ENCODE measurements at regions not wholly inside any gene's neighbourhood (a gene's known extent, or its start where the extent isn't known, plus 50 kb on each side); places are given as distances from the start of the nearest gene placed in this dataset.

DNA sequence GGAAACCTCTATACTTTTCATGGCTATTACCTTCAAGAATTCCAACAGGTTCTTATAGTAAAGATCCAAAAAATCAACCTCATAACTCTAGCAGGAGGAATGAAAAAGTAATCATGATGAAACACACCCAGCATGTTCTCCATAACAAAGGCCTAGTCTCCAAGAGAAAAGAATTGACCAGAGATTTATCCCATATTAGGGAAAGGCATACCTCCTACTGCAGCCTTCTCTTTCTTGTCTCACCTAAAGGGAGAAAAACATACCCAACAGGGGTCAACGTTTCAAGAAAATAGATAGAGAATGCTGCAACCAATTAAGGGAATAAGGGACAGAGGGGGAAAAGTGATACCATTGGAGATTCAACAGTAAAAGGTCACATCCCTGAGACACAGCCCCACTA is 262.5 kb downstream of the FRK start:
- TF ChIP-seq, protein P1, sequence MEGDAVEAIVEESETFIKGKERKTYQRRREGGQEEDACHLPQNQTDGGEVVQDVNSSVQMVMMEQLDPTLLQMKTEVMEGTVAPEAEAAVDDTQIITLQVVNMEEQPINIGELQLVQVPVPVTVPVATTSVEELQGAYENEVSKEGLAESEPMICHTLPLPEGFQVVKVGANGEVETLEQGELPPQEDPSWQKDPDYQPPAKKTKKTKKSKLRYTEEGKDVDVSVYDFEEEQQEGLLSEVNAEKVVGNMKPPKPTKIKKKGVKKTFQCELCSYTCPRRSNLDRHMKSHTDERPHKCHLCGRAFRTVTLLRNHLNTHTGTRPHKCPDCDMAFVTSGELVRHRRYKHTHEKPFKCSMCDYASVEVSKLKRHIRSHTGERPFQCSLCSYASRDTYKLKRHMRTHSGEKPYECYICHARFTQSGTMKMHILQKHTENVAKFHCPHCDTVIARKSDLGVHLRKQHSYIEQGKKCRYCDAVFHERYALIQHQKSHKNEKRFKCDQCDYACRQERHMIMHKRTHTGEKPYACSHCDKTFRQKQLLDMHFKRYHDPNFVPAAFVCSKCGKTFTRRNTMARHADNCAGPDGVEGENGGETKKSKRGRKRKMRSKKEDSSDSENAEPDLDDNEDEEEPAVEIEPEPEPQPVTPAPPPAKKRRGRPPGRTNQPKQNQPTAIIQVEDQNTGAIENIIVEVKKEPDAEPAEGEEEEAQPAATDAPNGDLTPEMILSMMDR (IDR thresholded peaks at IDR 0.05; ENCODE audit: unreplicated experiment), result no peak

DNA sequence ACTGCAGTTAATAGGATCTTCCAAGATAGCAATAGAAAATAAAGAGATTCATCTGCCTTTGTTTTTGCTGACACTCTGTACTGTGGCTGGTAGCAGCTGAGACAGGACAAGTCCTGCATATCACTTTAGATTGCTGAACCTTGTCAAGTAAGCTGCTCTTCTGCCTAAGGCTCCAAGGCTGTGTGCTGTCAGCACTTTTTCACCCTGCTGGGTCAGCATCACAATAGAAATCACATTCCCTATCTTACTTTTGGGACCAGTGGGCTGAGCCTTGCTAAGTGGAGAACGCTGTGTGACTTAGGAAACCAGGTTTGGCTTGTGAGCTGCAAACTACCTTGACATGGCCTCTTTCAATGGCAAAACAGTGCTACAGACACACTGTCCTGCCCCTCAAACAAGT is 263.9 kb downstream of the FRK start:
- H3K9me3 Mint-ChIP-seq, result no peaks in the 10 kb centered on the region
- no peak for DNase-seq (ENCODE audit: low spot score in 2 of 2, unreplicated experiment in 2 of 2)
- H3K27ac Mint-ChIP-seq, result no peak overlapping the region
- peaks cover 24% of the 10 kb centered on the region for H3K4me1 Mint-ChIP-seq
- TF ChIP-seq, protein P1 (IDR thresholded peaks at IDR 0.05; ENCODE audit: unreplicated experiment), result no peak
- H3K27me3 Mint-ChIP-seq (ENCODE audit: low read depth), result peaks cover 4% of the 10 kb centered on the region
- H3K4me3 Mint-ChIP-seq, result no peak overlapping the region
- no peaks in the 10 kb centered on the region for H3K36me3 Mint-ChIP-seq

More for the DNA sequence above, 262.5 kb downstream of the FRK start:
- Mint-ChIP-seq H3K36me3 (no peaks in the 10 kb centered on the region), H3K27me3 (ENCODE audit: low read depth) (peaks cover 4% of the 10 kb centered on the region), H3K4me3 (no peak overlapping the region), H3K27ac (no peak overlapping the region), H3K9me3 (no peaks in the 10 kb centered on the region), H3K4me1 (peaks cover 24% of the 10 kb centered on the region)
- DNase-seq (ENCODE audit: low spot score in 2 of 2, unreplicated experiment in 2 of 2), result no peak

- Mint-ChIP-seq H3K4me1 (peaks cover 24% of the 10 kb centered on the region), H3K27me3 (ENCODE audit: low read depth) (peaks cover under 1% of the 10 kb centered on the region), H3K9me3 (no peaks in the 10 kb centered on the region), H3K4me3 (no peak overlapping the region), H3K36me3 (no peaks in the 10 kb centered on the region), H3K27ac (peak overlapping the region; percentile 11)
- no peak for DNase-seq (ENCODE audit: low spot score in 2 of 2, unreplicated experiment in 2 of 2)
- TF ChIP-seq, protein P1 (IDR thresholded peaks at IDR 0.05; ENCODE audit: unreplicated experiment), result no peak
These were observed 264.6 kb downstream of the FRK start for GRCh38 chr6:115796061-115796460.

DNA sequence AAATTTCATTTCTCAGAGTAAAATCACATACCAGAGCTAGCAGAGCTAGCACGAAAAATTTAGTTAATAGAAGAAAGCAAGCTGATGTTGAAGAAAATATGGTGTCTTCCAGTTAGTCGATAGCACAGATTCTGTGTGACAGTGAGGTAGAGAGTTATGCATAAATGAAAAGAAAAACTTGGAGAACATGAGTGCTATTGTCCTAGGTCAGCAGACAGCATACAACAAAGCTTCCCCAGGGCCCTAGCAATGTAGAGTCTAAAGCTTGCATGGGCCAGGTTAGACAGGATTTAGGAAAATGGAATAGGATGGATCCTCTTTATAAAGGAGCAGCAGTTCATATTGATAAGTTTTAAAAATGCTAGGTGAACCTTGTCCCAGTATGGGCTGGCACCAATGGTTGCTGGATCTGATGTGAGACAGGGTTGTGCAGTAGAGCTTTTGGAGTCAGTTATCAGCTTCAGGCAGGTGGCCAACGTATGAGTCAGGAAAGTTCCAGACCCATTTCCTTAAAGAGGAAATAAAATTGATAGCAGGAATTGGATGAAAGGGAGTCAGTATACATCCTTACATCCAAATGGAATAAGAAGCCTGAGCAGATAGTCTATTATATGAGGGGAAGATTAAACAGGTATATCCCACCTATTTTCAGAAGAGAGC is 277.2 kb downstream of the FRK start:
- H3K36me3 Mint-ChIP-seq, result no peaks in the 10 kb centered on the region
- no peak for DNase-seq (ENCODE audit: low spot score in 2 of 2, unreplicated experiment in 2 of 2)
- no peaks in the 10 kb centered on the region for H3K27me3 Mint-ChIP-seq (ENCODE audit: low read depth)
- no peak overlapping the region for H3K27ac Mint-ChIP-seq
- H3K4me1 Mint-ChIP-seq, result peaks cover 17% of the 10 kb centered on the region
- H3K9me3 Mint-ChIP-seq, result no peaks in the 10 kb centered on the region
- TF ChIP-seq, protein P1 (IDR thresholded peaks at IDR 0.05; ENCODE audit: unreplicated experiment), result no peak
- no peak overlapping the region for H3K4me3 Mint-ChIP-seq

DNA sequence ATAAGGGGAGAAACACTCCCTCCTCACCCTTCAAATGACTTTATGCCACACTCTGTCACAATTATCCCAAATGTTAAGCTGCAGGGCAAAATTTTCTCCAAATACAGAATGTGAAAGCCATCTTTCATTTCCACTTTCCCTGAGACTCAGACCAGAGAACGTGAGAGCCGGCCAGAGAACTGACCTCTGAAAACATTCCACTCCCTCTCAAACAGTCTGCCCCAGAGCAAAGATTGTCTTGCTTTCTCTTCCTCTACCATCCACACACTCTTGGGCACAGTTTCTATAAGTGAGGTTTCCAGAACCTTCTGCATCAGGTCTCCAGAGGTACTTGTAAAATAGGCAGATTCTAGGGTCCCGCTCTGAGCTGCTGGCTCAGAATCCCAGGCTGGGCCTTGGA is 278.1 kb downstream of the FRK start:
- H3K27ac Mint-ChIP-seq, result no peak overlapping the region
- no peaks in the 10 kb centered on the region for H3K27me3 Mint-ChIP-seq (ENCODE audit: low read depth)
- DNase-seq (ENCODE audit: low spot score in 2 of 2, unreplicated experiment in 2 of 2), result no peak
- no peak overlapping the region for H3K4me3 Mint-ChIP-seq
- TF ChIP-seq, protein P1 (IDR thresholded peaks at IDR 0.05; ENCODE audit: unreplicated experiment), result no peak
- no peaks in the 10 kb centered on the region for H3K36me3 Mint-ChIP-seq
- no peaks in the 10 kb centered on the region for H3K9me3 Mint-ChIP-seq
- H3K4me1 Mint-ChIP-seq, result peaks cover 17% of the 10 kb centered on the region

GRCh38 chr6:115773741-115774140 is 286.9 kb downstream of the FRK start:
- no peak for DNase-seq (ENCODE audit: low spot score in 2 of 2, unreplicated experiment in 2 of 2)
- Mint-ChIP-seq H3K4me1 (no peaks in the 10 kb centered on the region), H3K27me3 (ENCODE audit: low read depth) (no peaks in the 10 kb centered on the region), H3K9me3 (no peaks in the 10 kb centered on the region), H3K27ac (no peak overlapping the region), H3K4me3 (no peak overlapping the region), H3K36me3 (no peaks in the 10 kb centered on the region)
- TF ChIP-seq, protein P1 (IDR thresholded peaks at IDR 0.05; ENCODE audit: unreplicated experiment), result no peak

All from mesothelial cell of epicardium (in vitro differentiated cells).